ENCODE measurements at regions not wholly inside any gene's neighbourhood (a gene's known extent, or its start where the extent isn't known, plus 50 kb on each side); places are given as distances from the start of the nearest gene placed in this dataset.

- TF ChIP-seq RELB (IDR thresholded peaks at IDR 0.05; ENCODE audit: low read depth), result no peak
- no peak for TF ChIP-seq MTA3 (IDR thresholded peaks at IDR 0.05; ENCODE audit: borderline replicate concordance, low read length)
Measured at GRCh38 chr13:40017662-40018262, 362.3 kb downstream of the COG6 start (continued).

- Histone ChIP-seq H3K9ac (ENCODE audit: control insufficient read depth, insufficient read depth, low read length) (no peak overlapping the region), H3K4me1 (ENCODE audit: control insufficient read depth, insufficient read depth, low read length) (peaks cover 22% of the 10 kb centered on the region), H3K79me2 (ENCODE audit: control insufficient read depth, insufficient read depth, low read length) (no peaks in the 10 kb centered on the region), H2AFZ (ENCODE audit: control insufficient read depth, low read depth, low read length) (no peak overlapping the region), H3K36me3 (ENCODE audit: control insufficient read depth in 2 of 2, insufficient read depth in 2 of 2, low read length in 1 of 2) (no peaks in the 10 kb centered on the region), H4K20me1 (ENCODE audit: control insufficient read depth, insufficient read depth) (no peaks in the 10 kb centered on the region), H3K4me2 (ENCODE audit: control insufficient read depth, insufficient read depth) (no peak overlapping the region), H3K27me3 (replicated peaks in 1 of 2; ENCODE audit: control insufficient read depth in 2 of 2, insufficient read depth in 2 of 2, low read length in 1 of 2) (no peaks in the 10 kb centered on the region; a peak in 1 of 4 replicates), H3K4me3 (no peak overlapping the region), H3K27ac (ENCODE audit: control insufficient read depth, insufficient read depth) (no peak overlapping the region), H3K9me3 (replicated peaks; ENCODE audit: control insufficient read depth, insufficient read depth, low read length) (no peaks in the 10 kb centered on the region; the same call in 1 of the 3 replicates)
- 100% methylated on average over 3 of the region's 3 CpGs for WGBS (ENCODE audit: insufficient coverage, insufficient replicate concordance, low lambda C conversion rate, missing lambda C conversion rate)
- SMC1A ChIA-PET (ENCODE audit: uncharacterized antibody, unreplicated experiment), result interaction anchor here (0.9 to 1.4 kb wide), 2 partner anchors 56 to 75 kb away, joined by 3 read pairs; no protein-coding TSS in a partner anchor
- in situ Hi-C loops (cut with MboI) (no loop called here), intact Hi-C loops (cut with micrococcal nuclease; ENCODE audit: unreplicated experiment) (loop anchor here (10.0 kb wide), 1 partner anchor 81 kb away; no protein-coding TSS in a partner anchor)
- RAD21 ChIA-PET (ENCODE audit: unreplicated experiment), result no interaction called here
- FAIRE-seq (no peak), DNase-seq (ENCODE audit: low read depth, low spot score) (no peak), ATAC-seq (no peak)
- POLR2A ChIA-PET, result no interaction called here
- no TSS peak for BruUV-seq (replicated peaks)
- CTCF ChIA-PET, result interaction anchor here (0.7 to 1.5 kb wide), 3 partner anchors 10 to 81 kb away, joined by 3 to 5 read pairs (median 4); no protein-coding TSS in a partner anchor
- TF ChIP-seq CEBPZ (IDR thresholded peaks at IDR 0.05; ENCODE audit: low read depth, low read length), result no peak
- no peak for TF ChIP-seq SP1 (IDR thresholded peaks at IDR 0.05; ENCODE audit: low read depth, low read length)
- no peak for TF ChIP-seq PAX8 (IDR thresholded peaks at IDR 0.05)
- TF ChIP-seq EZH2 (IDR thresholded peaks at IDR 0.05; ENCODE audit: borderline replicate concordance, control insufficient read depth, low read depth, low read length), result no peak
- no peak for TF ChIP-seq BCL11A (IDR thresholded peaks at IDR 0.05; ENCODE audit: low read depth, low read length)
- TF ChIP-seq BCL3 (IDR thresholded peaks at IDR 0.05; ENCODE audit: borderline replicate concordance, insufficient read depth, low read depth, low read length, poor library complexity, severe bottlenecking), result no peak
- no peak for TF ChIP-seq PRDM15 (CRISPR knock-in tag; IDR thresholded peaks at IDR 0.05)
- no peak for TF ChIP-seq ZNF622 (IDR thresholded peaks at IDR 0.05)
Measured at GRCh38 chr13:40023595-40024203, 368.2 kb downstream of the COG6 start.
